GM12892 (cell line): ENCODE measurements at regions not wholly inside any gene's neighbourhood (a gene's known extent, or its start where the extent isn't known, plus 50 kb on each side); places are given as distances from the start of the nearest gene placed in this dataset.

Source experiments
- DNase-seq: peaks from one replicate; pipeline ENCODE4 v3.0.0; 2011; ENCODE audit not compliant: insufficient read length
- FAIRE-seq: peaks from 2 replicates; lab custom pipeline; 2011; peaks lifted over from hg19 to GRCh38; lab: Jason Lieb, UNC
- POLR2A ChIP-seq: IDR thresholded peaks from 2 replicates; pipeline ENCODE4 v1.6.1; 2011; ENCODE audit warnings: low read depth, low read length, control low read depth
- POLR2AphosphoS5 ChIP-seq: IDR thresholded peaks from 2 replicates; pipeline ENCODE4 v1.6.1; 2011; ENCODE audit warnings: low read depth, low read length, control low read depth
- TAF1 ChIP-seq: IDR thresholded peaks from 2 replicates; pipeline ENCODE4 v1.6.1; 2011; ENCODE audit warnings: low read depth, mild to moderate bottlenecking, control low read depth, low read length, borderline replicate concordance

- FAIRE-seq (no peak), DNase-seq (no peak)
- TF ChIP-seq POLR2A (no peak), TAF1 (no peak), POLR2AphosphoS5 (no peak)
Observed at GRCh38 chr3:82080792-82081191, 319.3 kb upstream of the GBE1 start.

DNA sequence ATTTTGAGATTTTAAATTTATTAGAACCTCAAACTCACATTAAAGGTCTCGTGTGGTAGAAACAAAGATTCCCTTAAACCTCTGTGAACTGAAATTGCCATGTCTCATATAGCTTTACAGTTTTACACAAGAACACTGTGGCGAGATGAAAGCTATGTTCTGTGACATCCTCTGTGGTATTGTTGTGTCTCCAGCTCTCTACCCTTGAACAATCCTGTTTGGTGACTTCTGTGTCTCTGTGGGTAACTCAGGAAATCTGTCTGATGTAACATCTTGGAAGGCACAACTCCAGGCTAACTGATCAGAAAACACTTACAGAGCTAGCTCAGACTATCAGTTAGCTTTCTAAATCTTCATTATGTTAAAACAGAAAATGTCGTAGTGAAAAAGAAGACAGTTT is 318.8 kb upstream of the GBE1 start:
- DNase-seq (no peak), FAIRE-seq (peak; percentile 46)
- TF ChIP-seq POLR2A, result no peak
- TF ChIP-seq TAF1, result no peak
- TF ChIP-seq POLR2AphosphoS5, result no peak

DNA sequence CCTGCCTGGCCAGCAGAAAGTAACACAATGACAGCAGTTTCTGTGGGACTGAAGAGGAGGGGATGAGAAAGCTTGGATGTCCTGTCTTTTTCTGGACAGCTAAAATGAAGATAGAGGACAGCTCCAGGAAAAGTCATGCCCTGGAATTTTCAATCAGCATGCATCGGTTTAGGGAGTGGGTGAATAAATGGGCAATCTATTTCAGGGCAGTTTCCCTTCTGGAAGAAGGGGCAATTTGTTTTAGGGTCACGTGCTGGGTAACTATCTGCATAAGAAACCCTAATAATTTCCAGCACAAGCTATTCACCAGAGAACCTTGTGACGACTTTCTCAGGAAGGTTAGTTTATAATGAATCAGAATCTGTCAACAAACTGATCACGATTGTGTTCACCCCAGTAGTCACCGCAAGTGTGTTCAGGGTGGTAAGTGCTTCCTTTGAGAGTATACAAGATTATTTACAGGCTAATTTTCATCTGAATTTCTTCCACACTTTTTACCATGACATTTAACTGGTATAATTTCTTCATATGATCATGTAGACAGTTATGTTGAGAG is 318.0 kb upstream of the GBE1 start:
- FAIRE-seq (no peak), DNase-seq (no peak)
- TF ChIP-seq TAF1, result no peak
- no peak for TF ChIP-seq POLR2AphosphoS5
- no peak for TF ChIP-seq POLR2A

DNA sequence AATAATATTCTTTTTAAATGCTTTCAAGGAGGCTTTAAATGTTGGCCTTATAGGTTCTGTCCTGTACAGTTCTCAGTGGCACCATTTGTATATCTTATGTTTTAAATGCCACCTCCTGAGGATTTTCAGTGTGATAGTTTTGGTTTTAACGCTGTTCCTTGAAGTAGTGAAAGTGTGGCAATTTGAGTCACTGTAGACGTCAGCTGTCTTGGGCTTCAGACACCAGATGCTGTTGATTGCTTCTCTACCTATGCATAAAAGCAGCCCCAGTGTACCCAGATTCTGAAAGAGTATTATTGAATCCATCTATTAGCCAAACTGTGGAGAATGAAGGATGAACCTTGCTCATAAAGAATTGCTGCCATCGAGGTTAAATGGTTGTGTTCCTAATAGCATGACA is 316.8 kb upstream of the GBE1 start:
- no peak for TF ChIP-seq TAF1
- no peak for TF ChIP-seq POLR2AphosphoS5
- TF ChIP-seq POLR2A, result no peak
- no peak for FAIRE-seq
- no peak for DNase-seq

- TF ChIP-seq POLR2A (no peak), TAF1 (no peak), POLR2AphosphoS5 (no peak)
- FAIRE-seq, result no peak
- DNase-seq, result no peak
Observed at GRCh38 chr3:82067420-82067819, 306.0 kb upstream of the GBE1 start.

GRCh38 chr3:82058809-82059208 is 297.4 kb upstream of the GBE1 start:
- FAIRE-seq (no peak), DNase-seq (no peak)
- TF ChIP-seq TAF1, result no peak
- TF ChIP-seq POLR2A, result no peak
- TF ChIP-seq POLR2AphosphoS5, result no peak

- FAIRE-seq, result no peak
- DNase-seq, result no peak
- TF ChIP-seq TAF1 (no peak), POLR2A (no peak), POLR2AphosphoS5 (no peak)
Observed at GRCh38 chr3:82055792-82056191, 294.3 kb upstream of the GBE1 start.

DNA sequence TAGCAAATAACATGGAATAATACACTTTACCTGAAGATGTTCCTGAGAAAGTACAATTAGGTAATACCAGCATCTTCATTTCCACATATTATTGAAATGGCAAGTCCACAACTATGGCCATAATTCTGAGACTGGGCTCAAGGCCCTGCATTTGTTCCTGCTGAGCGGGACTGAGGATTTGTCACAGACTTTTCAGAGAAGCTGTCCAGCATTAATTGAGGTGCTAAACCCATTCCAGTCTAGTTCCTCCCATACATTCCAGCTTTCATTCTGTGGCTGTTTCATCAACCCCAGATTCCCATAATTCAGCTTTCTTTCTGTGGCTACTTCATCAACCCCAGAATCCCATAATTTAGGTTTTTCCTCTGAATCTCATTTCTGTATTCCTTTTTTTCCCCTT is 293.4 kb upstream of the GBE1 start:
- FAIRE-seq (no peak), DNase-seq (no peak)
- TF ChIP-seq TAF1, result no peak
- TF ChIP-seq POLR2A, result no peak
- no peak for TF ChIP-seq POLR2AphosphoS5

GRCh38 chr3:82053236-82053635 is 291.8 kb upstream of the GBE1 start:
- FAIRE-seq (no peak), DNase-seq (no peak)
- TF ChIP-seq TAF1, result no peak
- no peak for TF ChIP-seq POLR2A
- no peak for TF ChIP-seq POLR2AphosphoS5

DNA sequence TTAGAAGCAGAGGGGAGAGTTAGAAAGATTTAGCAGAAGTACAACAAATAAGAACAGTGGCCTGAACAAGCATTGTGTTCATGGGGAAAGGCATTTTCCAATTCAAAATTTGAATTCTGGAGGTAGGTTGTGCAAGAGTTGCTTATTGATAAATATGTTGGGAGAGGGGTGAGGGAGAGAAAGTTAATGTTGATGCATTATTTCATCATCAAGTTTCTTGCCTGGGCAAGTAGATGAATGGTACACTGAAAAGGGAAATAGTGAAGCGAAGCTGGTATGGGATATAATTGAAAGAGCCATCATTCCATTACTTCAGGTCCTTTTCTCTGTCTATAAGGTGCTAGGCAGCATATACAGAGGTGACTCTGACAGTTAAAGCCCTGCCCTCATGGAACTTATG is 288.9 kb upstream of the GBE1 start:
- no peak for FAIRE-seq
- no peak for TF ChIP-seq POLR2A
- TF ChIP-seq TAF1, result no peak
- no peak for TF ChIP-seq POLR2AphosphoS5
- no peak for DNase-seq

DNA sequence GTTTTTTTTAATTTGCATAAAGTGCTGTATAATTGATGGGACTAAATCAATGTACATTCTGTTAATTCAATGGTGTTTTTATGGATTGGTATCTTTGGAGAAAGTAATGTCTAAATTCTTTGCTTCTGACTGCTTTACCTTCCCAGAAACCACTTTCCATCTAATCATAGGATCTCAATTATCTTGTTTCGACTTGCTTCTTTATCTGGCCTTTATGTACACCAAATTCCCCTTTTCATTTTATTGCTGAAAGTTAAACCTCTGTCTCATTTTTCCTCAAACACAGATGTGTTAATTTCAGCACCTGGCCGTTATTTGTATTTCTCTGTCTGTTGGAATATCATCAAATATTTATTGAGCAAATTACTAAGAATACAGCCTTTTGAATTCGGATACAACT is 287.3 kb upstream of the GBE1 start:
- no peak for FAIRE-seq
- TF ChIP-seq TAF1 (no peak), POLR2AphosphoS5 (no peak), POLR2A (no peak)

DNA sequence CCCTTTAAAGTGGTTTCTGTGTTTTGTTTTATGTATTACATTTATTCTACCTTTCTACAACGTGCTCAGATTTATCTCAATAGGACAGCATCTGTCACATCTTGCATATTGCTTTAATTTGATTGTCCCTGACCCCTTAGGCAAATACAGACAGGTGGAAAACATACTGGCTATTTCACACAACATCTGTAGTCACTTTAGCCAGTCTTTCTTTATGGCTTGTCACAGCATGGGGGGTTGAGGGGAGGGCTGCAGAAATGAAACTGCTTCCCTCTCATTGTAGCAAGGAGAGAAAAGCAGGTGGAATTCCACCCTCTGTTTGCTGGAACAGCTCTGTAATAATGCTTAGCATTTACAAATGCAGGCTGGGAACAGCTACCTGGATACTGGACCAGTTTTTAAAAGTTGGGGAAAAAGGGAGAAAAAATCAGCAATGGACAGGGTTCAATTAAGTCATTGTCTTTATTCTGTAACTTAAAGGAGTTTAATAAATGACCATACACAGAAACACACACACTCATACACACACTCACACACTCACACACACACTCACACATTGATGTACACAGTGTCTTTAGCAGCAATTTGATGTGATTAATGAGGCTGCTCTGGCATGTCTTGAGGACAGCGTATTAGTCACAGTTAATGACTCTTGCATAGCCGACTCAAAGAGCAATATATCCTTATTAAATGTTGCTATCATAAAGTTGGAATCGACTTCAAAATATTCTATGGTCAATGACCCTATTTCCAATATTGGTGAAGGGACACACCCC is 283.7 kb upstream of the GBE1 start:
- FAIRE-seq (no peak), DNase-seq (no peak)
- TF ChIP-seq POLR2A (no peak), TAF1 (no peak)

More for the DNA sequence above, 287.3 kb upstream of the GBE1 start:
- no peak for DNase-seq

DNA sequence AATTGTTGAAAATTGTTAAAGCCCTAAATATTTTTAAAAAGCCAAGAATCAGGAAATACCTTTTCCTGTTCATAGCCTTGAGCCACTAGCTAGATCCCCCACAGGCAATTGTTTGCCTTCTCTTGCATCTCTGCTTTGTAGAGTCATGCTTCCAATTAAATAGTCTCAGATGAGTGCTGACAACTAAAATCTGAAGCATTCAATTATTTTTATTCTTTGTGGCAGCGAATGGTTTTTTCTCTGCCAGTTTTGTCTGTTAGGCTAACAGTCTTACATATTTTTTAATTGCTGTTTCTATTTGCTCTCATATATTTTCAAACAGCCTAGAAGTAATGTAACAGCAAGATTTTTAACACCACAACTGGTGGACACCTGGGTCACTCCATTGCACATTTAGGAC is 277.1 kb upstream of the GBE1 start:
- FAIRE-seq (no peak), DNase-seq (no peak)
- TF ChIP-seq POLR2A (no peak), TAF1 (no peak), POLR2AphosphoS5 (no peak)
